HUES64 (cell line): ENCODE measurements at regions not wholly inside any gene's neighbourhood (a gene's known extent, or its start where the extent isn't known, plus 50 kb on each side); places are given as distances from the start of the nearest gene placed in this dataset.

Experiments
- H3K27ac ChIP-seq: 2 replicates; pipeline ENCODE4 v1.7.0; 2013; ENCODE audit warnings: low read depth, low read length, inconsistent platforms
- H3K27me3 ChIP-seq: 2 replicates; pipeline ENCODE4 v1.6.1; 2013; ENCODE audit warnings: mild to moderate bottlenecking, low read length; ENCODE audit not compliant: insufficient read depth
- H3K36me3 ChIP-seq: 2 replicates; pipeline ENCODE4 v1.6.1; 2013; ENCODE audit warnings: mild to moderate bottlenecking, low read length; ENCODE audit not compliant: insufficient read depth
- H3K4me1 ChIP-seq: 2 replicates; pipeline ENCODE4 v1.6.1; 2013; ENCODE audit warnings: mild to moderate bottlenecking, low read length, moderate library complexity; ENCODE audit not compliant: insufficient read depth
- H3K4me3 ChIP-seq: 2 replicates; pipeline ENCODE4 v1.5.1; 2013; ENCODE audit warnings: mild to moderate bottlenecking, low read length, moderate library complexity
- H3K9ac ChIP-seq: 2 replicates; pipeline ENCODE4 v1.6.1; 2013; ENCODE audit warnings: mild to moderate bottlenecking, low read depth, low read length
- H3K9me3 ChIP-seq: 2 replicates; pipeline ENCODE4 v1.6.1; 2013; ENCODE audit warnings: low read depth, low read length; ENCODE audit not compliant: insufficient read depth
- WGBS: fragments of 150-250, 120-280 bp; methylation state at CpG from one replicate; pipeline ENCODE4 v1.1.7; 2013; ENCODE audit warnings: missing lambda C conversion rate; 5-methylcytosine and 5-hydroxymethylcytosine counted together

DNA sequence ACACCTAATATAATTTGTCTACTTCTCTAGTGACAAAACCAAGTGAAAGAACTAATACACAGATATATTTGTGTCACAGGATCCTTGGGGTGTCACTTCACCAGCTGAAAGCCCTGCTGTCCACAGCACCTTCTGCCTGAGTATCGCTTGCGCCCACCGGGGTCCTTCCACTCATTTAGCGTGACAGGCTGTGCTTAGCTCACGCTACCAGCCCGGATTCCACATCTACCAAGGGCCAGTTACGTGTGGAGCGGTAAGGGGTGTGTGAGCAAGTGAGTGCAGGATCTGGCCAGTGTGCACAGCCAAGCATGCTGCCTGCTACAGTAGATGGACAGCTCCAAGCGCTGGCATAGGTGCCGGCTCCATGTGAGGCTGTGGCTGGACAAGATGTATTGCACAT lies 810.9 kb downstream of the NSUN3 start:
- H3K27ac ChIP-seq, result no peak overlapping the region
- no peak overlapping the region for H3K9ac ChIP-seq
- WGBS, result 96% methylated on average over 10 of the region's 10 CpGs
- H3K4me3 ChIP-seq, result no peak overlapping the region
- no peaks in the 10 kb centered on the region for H3K36me3 ChIP-seq
- no peaks in the 10 kb centered on the region for H3K27me3 ChIP-seq
- H3K4me1 ChIP-seq, result no peaks in the 10 kb centered on the region
- peaks cover 16% of the 10 kb centered on the region for H3K9me3 ChIP-seq

DNA sequence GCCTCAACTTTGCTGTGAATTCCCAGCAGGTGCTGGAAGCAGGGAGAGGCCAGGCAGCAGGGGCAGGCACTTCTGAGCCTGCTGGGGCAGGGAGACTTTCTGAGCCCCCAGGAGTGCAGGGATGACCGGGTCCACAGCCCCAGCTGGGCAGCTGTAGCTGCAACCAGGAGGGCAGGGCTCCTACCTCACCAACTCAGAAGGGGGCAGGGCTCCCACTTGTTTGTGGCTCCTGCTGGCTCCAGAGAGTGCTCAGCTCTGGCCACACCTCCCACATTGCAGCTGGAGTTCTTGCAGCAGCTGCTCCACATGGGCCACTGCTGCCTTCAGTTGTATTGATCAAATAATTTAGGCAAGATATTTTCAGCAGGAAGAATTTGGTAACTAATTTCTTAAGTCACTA lies 812.3 kb downstream of the NSUN3 start:
- H3K27me3 ChIP-seq, result no peaks in the 10 kb centered on the region
- WGBS, result 92% methylated on average over 1 of the region's 1 CpG
- no peaks in the 10 kb centered on the region for H3K4me1 ChIP-seq
- no peak overlapping the region for H3K27ac ChIP-seq
- no peaks in the 10 kb centered on the region for H3K36me3 ChIP-seq
- no peak overlapping the region for H3K4me3 ChIP-seq
- H3K9me3 ChIP-seq, result peaks cover 21% of the 10 kb centered on the region
- H3K9ac ChIP-seq, result no peak overlapping the region

DNA sequence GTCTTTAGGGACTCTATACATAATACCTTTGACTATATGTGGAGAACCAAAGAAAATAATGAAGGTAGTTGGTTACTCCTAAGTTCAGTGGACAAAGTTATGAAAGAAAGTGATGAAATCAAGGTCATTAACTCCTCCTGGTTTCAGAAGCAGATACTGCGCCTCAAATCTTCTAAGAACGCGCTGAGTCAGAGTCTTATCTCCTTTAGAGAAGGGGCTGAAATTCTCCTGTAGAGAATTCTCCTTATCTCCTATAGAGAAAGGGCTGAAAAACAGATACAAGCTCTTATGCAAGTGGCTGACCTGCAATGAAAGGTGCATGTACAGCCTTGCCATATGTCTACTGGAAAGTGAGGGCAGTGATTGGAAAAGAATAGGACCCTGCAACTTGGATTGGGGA lies 824.2 kb downstream of the NSUN3 start:
- Histone ChIP-seq H3K27ac (no peak overlapping the region), H3K9me3 (no peaks in the 10 kb centered on the region), H3K27me3 (no peaks in the 10 kb centered on the region), H3K36me3 (no peaks in the 10 kb centered on the region), H3K4me3 (no peak overlapping the region), H3K4me1 (no peaks in the 10 kb centered on the region), H3K9ac (no peak overlapping the region)
- WGBS, result 67% methylated on average over 3 of the region's 3 CpGs

DNA sequence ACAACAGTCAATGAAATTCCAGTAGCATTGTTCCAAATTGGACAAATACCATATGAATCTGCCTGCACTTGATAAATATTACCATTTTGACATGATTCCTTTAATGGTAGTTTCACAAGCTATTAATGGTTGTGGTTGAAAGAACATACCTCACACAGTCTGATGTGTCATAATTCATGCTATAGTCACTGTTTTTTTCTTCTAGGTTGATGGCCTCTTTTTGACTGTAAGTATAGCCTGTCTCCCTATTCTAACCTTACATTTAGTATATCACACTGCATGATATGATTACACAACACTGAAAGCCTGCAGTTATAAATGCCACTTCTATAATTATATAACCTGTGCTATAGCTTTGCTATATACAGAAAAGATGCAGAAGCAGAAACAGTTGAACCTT lies 834.1 kb downstream of the NSUN3 start:
- Histone ChIP-seq H3K4me1 (no peaks in the 10 kb centered on the region), H3K9ac (no peak overlapping the region), H3K27me3 (no peaks in the 10 kb centered on the region), H3K27ac (no peak overlapping the region), H3K4me3 (no peak overlapping the region), H3K36me3 (no peaks in the 10 kb centered on the region), H3K9me3 (no peaks in the 10 kb centered on the region)

DNA sequence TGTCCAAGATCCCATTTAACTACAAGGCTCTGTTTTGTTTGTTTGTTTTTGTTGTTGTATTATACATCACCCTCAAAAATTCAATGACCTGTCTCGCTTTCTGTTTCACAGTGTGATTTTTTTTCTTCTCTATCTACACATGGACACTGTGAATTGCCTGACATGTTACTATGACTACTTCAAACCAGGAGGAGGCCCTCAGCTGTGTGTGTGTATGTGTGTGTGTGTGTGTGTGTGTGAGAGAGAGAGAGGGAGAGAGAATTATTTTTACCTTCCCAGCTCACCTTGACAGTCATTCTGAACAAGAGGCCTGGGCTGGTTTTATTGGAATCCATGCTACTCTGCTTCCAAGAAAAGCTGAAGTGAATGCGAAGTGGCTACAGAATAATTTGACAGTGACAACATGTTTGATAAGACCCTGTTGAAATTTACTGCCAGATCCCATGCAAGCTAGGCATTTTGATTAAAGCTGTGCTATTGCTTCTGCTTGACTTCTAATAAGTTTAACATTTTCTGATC lies 841.4 kb downstream of the NSUN3 start:
- H3K36me3 ChIP-seq, result no peaks in the 10 kb centered on the region
- no peaks in the 10 kb centered on the region for H3K9me3 ChIP-seq
- H3K27ac ChIP-seq, result no peak overlapping the region
- H3K27me3 ChIP-seq, result no peaks in the 10 kb centered on the region
- no peak overlapping the region for H3K9ac ChIP-seq
- H3K4me1 ChIP-seq, result no peaks in the 10 kb centered on the region
- H3K4me3 ChIP-seq, result no peak overlapping the region
- WGBS, result 93% methylated on average over 1 of the region's 2 CpGs

DNA sequence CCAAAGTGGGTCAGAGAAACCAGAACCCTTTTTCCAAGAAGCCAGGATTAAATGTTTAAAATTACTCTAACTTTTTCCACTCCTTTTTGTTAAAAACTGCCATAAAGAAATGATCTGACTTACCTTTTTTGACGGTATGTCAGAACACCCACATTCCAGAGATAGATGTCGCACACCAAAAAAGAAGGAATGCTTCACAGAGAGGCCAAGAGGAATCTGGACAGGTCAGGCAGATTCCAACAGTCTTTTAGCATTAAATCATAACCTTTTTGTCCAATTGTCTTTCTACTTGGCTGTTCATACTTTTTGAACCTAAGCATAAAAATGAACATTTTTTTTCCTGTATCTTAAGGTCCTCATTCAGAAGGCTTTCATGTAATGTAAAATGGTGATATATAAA lies 846.9 kb downstream of the NSUN3 start:
- no peak overlapping the region for H3K9ac ChIP-seq
- no peak overlapping the region for H3K27ac ChIP-seq
- H3K36me3 ChIP-seq, result no peaks in the 10 kb centered on the region
- no peak overlapping the region for H3K4me3 ChIP-seq
- no peaks in the 10 kb centered on the region for H3K9me3 ChIP-seq
- 92% methylated on average over 2 of the region's 2 CpGs for WGBS
- no peaks in the 10 kb centered on the region for H3K27me3 ChIP-seq
- no peaks in the 10 kb centered on the region for H3K4me1 ChIP-seq

DNA sequence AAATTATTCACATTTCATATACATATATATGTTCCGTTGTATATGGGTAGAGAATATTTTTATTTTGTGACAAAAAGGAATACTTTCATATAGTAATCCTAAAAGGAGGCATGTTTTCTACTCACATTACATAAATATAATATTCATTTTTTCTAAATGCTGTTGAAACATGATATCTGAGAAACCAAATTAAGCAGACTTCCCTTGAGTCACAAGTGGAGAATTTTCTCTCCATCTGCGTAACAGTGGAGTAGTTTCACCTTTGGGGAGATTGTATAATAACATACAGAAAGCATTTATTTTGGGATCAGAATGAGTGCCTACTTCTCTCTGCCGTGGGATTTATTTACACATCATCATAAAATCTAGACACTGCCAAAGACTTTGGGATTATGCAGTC lies 849.8 kb downstream of the NSUN3 start:
- Histone ChIP-seq H3K36me3 (no peaks in the 10 kb centered on the region), H3K4me1 (peaks cover 4% of the 10 kb centered on the region; the same call in 1 of the 2 replicates)
- 95% methylated on average over 1 of the region's 3 CpGs for WGBS

DNA sequence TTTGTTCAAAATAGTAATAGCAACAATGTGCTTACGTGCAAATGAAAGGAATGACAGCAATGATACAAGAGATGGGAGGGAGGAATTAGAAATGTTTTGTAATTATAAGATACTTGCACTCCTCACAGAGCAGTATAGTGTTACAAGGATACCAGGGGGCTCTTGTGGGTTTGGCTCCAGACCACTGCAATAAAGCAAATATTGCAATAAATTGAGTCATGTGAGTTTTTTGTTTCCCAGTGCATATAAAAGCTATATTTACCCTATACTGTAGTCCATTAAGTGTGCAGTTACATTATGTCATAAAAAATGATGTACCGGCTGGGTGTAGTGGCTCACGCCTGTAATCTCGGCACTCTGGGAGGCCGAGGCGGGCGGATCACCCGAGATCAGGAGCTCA lies 864.3 kb downstream of the NSUN3 start:
- H3K27me3 ChIP-seq, result no peaks in the 10 kb centered on the region
- no peak overlapping the region for H3K9ac ChIP-seq
- no peak overlapping the region for H3K27ac ChIP-seq
- no peaks in the 10 kb centered on the region for H3K9me3 ChIP-seq
- 0 out of 2 replicates have a peak, but pooled peaks cover 4% of the 10 kb centered on the region for H3K4me1 ChIP-seq
- no peak overlapping the region for H3K4me3 ChIP-seq
- no peaks in the 10 kb centered on the region for H3K36me3 ChIP-seq
- WGBS, result 97% methylated on average over 8 of the region's 8 CpGs

More for the DNA sequence above, 849.8 kb downstream of the NSUN3 start:
- Histone ChIP-seq H3K9ac (no peak overlapping the region), H3K27ac (no peak overlapping the region), H3K4me3 (no peak overlapping the region), H3K9me3 (no peaks in the 10 kb centered on the region), H3K27me3 (no peaks in the 10 kb centered on the region)

DNA sequence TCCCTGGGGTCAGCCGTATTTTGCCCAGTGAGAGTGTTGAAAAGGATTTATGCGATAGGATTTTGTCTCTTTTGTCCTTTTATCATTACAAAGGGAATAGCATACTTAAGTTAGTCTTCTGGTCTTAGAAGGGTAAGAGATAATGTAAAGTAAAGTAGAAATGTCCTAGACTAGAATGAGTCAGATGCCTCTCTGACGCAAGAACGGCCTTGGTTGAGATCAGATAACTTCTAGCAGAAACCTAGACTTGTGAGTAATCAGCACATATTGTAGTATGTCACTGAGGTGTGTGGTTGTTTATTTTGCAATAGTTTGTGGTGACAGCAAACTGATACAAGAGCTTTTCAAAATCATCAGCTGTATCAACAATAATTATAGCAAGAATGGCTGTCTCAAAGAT lies 866.1 kb downstream of the NSUN3 start:
- WGBS, result 95% methylated on average over 3 of the region's 4 CpGs
- H3K4me3 ChIP-seq, result no peak overlapping the region
- H3K9ac ChIP-seq, result no peak overlapping the region

DNA sequence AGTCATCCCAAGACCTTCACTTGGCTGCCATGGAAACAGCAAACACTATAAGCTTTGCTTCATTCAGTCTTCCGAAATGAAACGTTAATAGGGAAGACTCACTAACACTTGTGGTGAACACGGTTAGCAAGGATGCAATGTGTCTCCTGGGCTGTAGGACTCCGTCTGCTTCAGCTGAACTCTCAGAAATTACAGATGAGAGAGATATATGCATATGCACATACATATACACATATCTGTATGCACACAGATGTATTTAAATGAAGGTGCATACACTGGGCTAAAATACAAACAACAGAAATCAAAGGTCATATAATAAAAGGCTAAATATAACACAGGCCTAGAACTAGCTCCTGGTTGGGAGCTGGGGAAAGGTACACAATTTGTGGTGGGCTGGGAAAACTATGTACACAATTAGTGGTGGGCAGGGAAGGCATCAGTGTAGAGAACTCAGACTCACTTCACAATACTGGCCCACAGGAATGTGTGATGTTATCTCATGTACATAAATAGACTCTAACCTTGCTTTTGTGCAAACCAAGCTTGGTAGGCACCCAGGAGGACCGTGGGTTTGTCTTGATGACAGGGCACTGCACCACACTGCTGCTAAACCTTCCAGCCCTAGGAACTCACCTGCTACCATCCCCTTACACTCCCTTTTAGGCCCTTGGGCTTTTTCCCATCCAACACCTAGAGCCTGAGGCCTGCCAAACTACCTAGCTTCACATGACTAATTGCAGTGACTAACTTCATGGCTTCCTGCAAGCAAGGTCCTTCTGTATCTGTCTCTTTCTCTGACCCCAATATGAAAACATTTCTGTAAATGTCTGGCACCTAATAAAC lies 873.1 kb downstream of the NSUN3 start:
- Histone ChIP-seq H3K9me3 (peaks cover 2% of the 10 kb centered on the region; the same call in 1 of the 2 replicates), H3K4me3 (no peak overlapping the region)
- WGBS, result 92% methylated on average over 5 of the region's 5 CpGs

More for the DNA sequence above, 866.1 kb downstream of the NSUN3 start:
- Histone ChIP-seq H3K36me3 (no peaks in the 10 kb centered on the region), H3K27me3 (no peaks in the 10 kb centered on the region), H3K27ac (no peak overlapping the region), H3K9me3 (no peaks in the 10 kb centered on the region), H3K4me1 (0 out of 2 replicates have a peak, but pooled peaks cover 4% of the 10 kb centered on the region)

DNA sequence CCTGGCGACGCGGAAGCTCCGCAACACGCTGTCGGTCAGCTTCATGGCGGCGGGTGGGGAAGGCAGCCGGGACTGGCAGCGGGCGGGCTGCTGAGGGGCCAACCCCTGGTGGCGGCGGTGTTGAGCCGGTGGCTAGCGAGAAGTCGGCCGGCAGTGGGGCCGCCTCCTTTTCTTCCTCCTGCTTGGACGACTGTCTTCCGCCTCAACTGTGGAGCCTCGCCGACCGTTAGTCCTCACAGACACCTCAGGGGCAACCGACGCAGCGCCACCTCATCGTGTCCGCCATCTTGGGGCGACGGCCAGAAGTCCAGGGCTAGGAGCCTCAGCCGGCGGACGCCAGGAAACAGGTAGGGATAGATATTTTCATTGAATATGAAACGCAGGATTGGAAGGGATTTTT lies 875.1 kb downstream of the NSUN3 start:
- H3K36me3 ChIP-seq, result no peaks in the 10 kb centered on the region
- no peaks in the 10 kb centered on the region for H3K27me3 ChIP-seq
- WGBS, result 98% methylated on average over 34 of the region's 34 CpGs
- H3K27ac ChIP-seq, result no peak overlapping the region
- H3K4me3 ChIP-seq, result no peak overlapping the region
- peaks cover 3% of the 10 kb centered on the region; the same call in 1 of the 2 replicates for H3K9me3 ChIP-seq
- no peaks in the 10 kb centered on the region for H3K4me1 ChIP-seq
- no peak overlapping the region for H3K9ac ChIP-seq

More for the DNA sequence above, 873.1 kb downstream of the NSUN3 start:
- Histone ChIP-seq H3K4me1 (no peaks in the 10 kb centered on the region), H3K27me3 (no peaks in the 10 kb centered on the region), H3K36me3 (no peaks in the 10 kb centered on the region), H3K27ac (no peak overlapping the region), H3K9ac (no peak overlapping the region)
